Effector CD4-positive, alpha-beta T cell (primary cell): ENCODE measurements at regions not wholly inside any gene's neighbourhood (a gene's known extent, or its start where the extent isn't known, plus 50 kb on each side); places are given as distances from the start of the nearest gene placed in this dataset.

Experiments
- DNase-seq: peaks from one replicate; pipeline ENCODE4 v3.0.0-alpha.2; 2020

GRCh38 chr22:47997052-47997590 lies 1234.7 kb downstream of the TBC1D22A start:
- DNase-seq = no peak

- no peak for DNase-seq
Measured at GRCh38 chr22:47996446-47996857, 1234.0 kb downstream of the TBC1D22A start.

- no peak for DNase-seq
Measured at GRCh38 chr22:47995718-47996117, 1233.3 kb downstream of the TBC1D22A start.

GRCh38 chr22:47995264-47995627 lies 1232.8 kb downstream of the TBC1D22A start:
- DNase-seq = no peak

GRCh38 chr22:47994601-47995263 lies 1232.3 kb downstream of the TBC1D22A start:
- no peak for DNase-seq

- no peak for DNase-seq
Measured at GRCh38 chr22:47994045-47994444, 1231.6 kb downstream of the TBC1D22A start.

DNA sequence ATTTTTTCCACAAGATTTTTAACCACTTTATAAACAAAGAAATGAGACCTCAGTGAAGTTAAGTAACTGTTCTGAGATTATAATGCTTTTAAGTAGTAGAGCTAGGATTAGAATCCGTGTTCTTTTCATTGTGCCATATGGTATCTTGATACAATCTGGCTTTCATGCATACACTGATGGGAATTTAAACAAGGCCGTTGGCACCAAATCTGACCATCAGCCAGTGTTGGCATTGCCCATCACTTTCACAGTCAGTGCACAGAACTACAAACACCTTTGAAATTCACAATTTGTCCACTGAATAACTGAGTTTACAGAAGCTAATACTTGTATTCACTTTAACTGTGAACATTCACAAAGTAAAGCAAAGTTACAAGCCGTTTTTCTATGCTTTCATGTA lies 1228.0 kb downstream of the TBC1D22A start:
- DNase-seq = no peak

- no peak for DNase-seq
Measured at GRCh38 chr22:47987885-47988515, 1225.5 kb downstream of the TBC1D22A start.

DNA sequence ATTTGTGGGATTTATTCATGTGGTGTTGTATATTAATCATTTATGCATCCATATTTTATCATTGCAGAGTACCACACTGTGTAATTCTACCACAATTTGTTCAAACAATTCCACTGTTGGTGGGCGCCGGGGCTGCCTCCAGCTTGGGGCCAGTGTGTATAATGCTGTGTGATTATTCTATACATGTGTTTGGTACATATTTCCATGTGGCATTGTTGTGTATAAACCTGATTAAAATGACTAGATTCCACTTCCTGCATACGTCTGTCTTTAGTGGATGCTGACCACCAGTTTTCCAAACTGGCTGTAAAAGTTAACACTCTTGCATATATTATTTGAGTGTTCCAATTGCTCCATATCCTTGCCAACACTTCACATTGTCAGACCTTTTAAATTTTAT lies 1213.8 kb downstream of the TBC1D22A start:
- no peak for DNase-seq

DNA sequence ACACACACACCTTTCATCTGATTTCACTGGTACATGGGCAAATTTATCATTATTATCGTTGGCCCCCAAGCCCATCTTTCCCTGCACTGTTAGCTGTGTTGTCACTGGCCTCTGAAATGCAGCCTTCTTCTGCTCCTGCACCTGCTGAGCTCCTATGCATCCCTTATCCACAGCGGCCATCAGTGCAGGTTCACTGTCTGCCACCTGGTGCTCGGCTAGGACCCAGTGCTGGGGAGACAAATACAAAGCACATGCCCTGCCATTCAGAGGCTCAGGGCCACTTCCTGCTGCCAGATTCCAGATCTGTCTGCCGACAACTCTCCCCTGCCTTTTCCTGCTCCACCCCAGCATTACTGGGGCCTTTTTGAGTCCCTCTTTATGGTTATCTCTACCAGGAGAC lies 1205.4 kb downstream of the TBC1D22A start:
- no peak for DNase-seq

DNA sequence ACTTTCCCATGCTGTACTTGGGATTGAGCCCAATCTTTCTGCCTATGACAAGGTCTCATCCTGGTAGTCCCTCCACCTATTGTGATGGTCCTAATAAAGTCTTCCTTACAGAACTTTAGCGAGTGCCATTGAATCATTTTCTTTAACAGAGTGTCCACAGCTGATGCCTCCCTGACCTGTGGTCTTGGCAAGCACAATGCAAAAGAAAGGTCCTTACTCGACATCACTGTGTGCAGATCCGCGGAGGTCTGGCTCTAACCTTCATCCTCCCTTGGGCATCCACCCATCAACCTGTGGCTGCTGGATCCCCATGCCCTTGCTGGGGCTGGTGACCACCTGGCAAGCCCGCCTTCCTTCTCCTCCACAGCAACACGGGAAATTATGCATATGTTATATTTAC lies 1203.9 kb downstream of the TBC1D22A start:
- no peak for DNase-seq

GRCh38 chr22:47965896-47966295 lies 1203.4 kb downstream of the TBC1D22A start:
- DNase-seq = no peak

GRCh38 chr22:47965066-47965465 lies 1202.6 kb downstream of the TBC1D22A start:
- DNase-seq = no peak

GRCh38 chr22:47963660-47964059 lies 1201.2 kb downstream of the TBC1D22A start:
- DNase-seq = no peak

- no peak for DNase-seq
Measured at GRCh38 chr22:47957649-47958048, 1195.2 kb downstream of the TBC1D22A start.

DNA sequence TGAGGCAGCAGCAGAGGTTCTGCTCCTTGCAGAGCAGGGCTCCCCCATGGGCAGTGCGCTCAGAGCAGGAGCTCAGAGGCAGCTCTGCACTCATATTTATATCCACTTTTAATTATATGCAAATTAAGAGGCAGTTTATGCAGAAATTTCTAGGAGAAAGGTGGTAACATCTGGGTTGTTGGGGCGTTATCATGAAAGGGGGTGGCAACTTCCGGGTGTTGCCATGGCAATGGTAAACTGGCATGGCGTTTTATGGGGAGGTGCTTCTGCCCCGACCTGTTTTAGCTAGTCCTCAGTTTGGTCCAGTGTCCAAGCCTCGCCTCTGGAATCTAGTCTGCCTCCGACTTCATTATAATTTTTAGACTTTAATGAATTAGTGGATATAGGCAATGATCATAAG lies 1191.7 kb downstream of the TBC1D22A start:
- DNase-seq = no peak

DNA sequence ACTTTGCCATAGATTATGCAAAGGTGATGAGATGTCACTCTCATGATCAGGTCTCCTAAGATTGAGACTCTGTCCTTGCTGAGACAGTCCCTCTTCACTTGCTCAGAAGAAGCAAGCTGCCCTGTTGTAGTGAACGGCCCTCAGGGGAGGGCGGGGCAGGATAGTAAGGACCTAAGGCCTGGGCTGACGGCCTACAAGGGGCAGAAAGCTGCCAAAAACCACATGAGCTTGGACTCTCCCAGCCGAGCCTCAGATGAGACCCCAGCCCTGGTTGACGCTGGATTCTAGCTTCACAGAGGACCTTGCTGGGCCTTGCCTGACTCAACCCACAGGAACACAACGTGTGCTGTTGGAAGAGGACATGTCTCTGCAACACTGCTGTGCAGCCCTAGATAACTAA lies 1182.5 kb downstream of the TBC1D22A start:
- DNase-seq = no peak

DNA sequence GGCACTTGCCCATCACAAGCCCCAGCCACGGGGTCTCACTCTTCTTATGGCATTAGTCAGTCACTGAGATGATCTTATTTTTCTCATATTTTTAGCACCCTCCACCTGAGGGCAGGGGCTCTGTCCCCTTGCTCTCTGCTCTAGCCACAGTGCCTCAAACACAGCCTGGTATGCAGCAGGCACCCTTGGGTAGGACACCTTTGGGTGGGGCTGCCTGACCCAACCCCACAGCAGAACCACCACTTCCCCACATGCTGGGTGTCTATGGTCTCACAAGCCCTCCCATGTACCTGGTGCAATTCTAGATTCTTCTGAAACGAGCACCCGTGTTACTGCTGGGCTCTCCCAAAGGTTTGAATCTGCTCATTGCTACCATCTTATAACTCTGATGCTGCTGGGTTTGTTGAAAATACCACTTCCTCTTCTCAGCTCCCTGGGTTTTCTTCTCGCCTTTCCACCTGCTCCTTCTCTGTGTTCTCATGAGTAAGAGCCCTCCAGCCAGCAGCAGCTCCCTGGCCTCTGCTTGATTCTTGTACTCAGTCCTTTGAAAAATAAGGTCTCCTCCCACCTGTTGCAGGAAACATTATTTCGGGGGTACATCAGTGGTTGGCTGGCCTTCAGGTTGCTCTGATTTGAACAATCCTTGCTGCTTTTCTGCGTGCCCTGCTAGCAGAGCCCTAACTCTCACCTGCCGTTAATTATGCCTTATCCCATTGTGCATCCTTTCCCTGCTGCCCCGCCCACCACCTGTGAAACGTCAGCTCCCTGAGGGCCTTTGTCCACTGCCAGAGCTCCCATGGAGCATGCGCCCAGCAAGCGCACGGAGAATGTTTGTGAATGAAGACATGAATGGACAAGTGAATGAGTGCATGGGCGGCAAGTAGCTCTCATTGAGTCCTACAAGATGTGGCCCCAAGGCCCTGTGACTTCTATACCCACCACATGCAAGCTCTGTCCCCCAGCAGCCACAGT lies 1181.6 kb downstream of the TBC1D22A start:
- no peak for DNase-seq

DNA sequence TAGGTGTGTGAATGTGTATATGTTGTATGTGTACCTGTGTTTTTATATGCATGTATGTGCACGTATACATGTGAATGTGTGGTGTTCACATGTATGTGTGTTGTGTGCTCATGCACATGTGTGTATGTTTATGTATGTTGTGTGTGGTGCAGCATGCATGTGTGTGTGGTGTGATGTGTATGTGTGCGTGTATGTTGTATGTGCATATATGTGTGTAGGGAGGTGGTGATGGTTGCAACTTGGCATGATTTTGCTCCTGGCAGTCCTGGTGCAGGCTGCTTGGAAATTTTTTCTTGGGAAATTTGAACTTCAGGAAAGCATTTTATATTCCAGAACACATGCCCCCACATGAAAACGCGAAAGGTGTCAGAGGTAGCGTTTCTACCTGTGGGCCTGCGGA lies 1177.8 kb downstream of the TBC1D22A start:
- no peak for DNase-seq

DNA sequence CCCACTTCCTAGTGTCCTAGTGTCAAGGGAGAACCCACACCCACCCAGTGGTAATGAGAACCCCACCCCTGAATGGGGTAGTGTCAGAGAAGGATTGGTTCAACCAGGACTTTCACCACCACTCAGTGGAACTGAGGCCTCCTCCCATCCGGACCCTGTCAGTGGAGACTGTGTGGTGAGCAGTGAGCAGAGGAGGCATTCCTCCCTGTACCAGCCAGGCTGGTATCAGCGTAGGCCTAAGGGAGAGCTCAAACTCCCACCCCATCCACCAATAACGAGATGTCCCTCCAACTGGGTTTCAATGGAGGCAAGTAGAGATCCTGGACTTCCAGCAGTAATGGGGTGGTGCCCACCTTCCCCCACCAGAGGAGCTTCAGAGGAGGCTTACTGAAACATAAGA lies 1171.4 kb downstream of the TBC1D22A start:
- no peak for DNase-seq

- DNase-seq = no peak
Measured at GRCh38 chr22:47933226-47933625, 1170.8 kb downstream of the TBC1D22A start.

GRCh38 chr22:47929646-47930185 lies 1167.3 kb downstream of the TBC1D22A start:
- no peak for DNase-seq

- DNase-seq = no peak
Measured at GRCh38 chr22:47929073-47929472, 1166.6 kb downstream of the TBC1D22A start.
